ENCODE measurements at regions not wholly inside any gene's neighbourhood (a gene's known extent, or its start where the extent isn't known, plus 50 kb on each side); places are given as distances from the start of the nearest gene placed in this dataset.

DNA sequence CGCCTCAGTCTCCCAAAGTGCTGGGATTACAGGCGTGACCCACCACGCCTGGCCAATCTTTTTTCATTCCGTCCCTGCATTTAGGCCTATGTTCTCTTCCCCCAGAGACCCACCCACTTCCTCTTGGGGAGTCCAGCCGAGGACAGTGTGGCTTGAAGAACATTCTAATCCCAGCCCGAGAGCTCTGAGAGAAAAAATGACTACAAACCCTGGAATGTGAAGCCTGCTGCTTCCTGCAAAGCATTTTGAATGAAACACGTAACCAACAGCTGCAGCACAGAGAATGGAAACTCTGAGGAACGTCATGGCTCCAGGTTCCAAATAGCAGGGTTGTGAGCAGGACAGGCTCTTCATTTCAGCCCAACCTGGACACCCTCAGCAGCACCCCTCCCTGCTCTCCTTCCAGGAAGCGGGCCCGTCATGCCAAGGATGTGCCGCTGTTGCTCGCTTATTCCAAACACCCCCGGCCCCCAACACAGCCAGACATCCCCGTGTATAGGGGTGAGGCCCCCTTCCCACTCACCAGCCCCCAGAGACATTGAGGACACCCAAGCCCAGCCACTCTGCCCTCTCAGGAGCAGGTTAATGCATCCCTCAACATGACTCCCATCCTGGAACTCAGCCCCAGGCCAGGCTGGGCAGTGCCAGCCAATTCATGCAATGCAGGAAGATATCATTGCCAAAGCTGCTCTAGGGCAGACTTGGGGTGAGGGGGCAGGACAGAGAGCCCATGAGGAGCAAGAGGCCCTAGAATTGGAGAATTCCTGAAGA is 139.8 kb downstream of the ZFP36L2 start:
- TF ChIP-seq, protein P1, sequence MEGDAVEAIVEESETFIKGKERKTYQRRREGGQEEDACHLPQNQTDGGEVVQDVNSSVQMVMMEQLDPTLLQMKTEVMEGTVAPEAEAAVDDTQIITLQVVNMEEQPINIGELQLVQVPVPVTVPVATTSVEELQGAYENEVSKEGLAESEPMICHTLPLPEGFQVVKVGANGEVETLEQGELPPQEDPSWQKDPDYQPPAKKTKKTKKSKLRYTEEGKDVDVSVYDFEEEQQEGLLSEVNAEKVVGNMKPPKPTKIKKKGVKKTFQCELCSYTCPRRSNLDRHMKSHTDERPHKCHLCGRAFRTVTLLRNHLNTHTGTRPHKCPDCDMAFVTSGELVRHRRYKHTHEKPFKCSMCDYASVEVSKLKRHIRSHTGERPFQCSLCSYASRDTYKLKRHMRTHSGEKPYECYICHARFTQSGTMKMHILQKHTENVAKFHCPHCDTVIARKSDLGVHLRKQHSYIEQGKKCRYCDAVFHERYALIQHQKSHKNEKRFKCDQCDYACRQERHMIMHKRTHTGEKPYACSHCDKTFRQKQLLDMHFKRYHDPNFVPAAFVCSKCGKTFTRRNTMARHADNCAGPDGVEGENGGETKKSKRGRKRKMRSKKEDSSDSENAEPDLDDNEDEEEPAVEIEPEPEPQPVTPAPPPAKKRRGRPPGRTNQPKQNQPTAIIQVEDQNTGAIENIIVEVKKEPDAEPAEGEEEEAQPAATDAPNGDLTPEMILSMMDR (IDR thresholded peaks at IDR 0.05), result no peak
- peak; percentile 95 to 97 for TF ChIP-seq EP300 (IDR thresholded peaks at IDR 0.05)

All from tibial nerve (tissue), 4 donors.